OCI-LY7 (cell line): ENCODE measurements at regions not wholly inside any gene's neighbourhood (a gene's known extent, or its start where the extent isn't known, plus 50 kb on each side); places are given as distances from the start of the nearest gene placed in this dataset.
A peak's percentile ranks its signal among the peaks of the same experiment; 100 is the strongest.

Experiments used
- CTCF ChIP-seq: fragments of 200-600 bp; sonication (generic); conservative IDR thresholded peaks from 2 replicates; pipeline ENCODE4 v1.5.1; 2014; ENCODE audit warnings: mild to moderate bottlenecking, antibody characterized with exemption, low read length, moderate library complexity, mixed read lengths
- EZH2phosphoT487 ChIP-seq: fragments of 200-600 bp; sonication (generic); IDR thresholded peaks from 2 replicates; pipeline ENCODE4 v1.6.1; 2018; ENCODE audit warnings: low read depth, borderline replicate concordance, mild to moderate bottlenecking, mixed run types, antibody characterized with exemption, low read length, moderate library complexity, mixed read lengths

- TF ChIP-seq CTCF (peak; percentile 49; the same call in 1 of the 2 replicates), EZH2phosphoT487 (no peak)
Measured at GRCh38 chr18:25592804-25593360, 240.9 kb upstream of the ZNF521 start.
